Subcutaneous abdominal adipose tissue (tissue), 5 donors: ENCODE measurements at regions not wholly inside any gene's neighbourhood (a gene's known extent, or its start where the extent isn't known, plus 50 kb on each side); places are given as distances from the start of the nearest gene placed in this dataset.

Experiments
- H3K27ac ChIP-seq: one replicate; pipeline ENCODE4 v1.7.0; 2013; ENCODE audit warnings: low read depth, mild to moderate bottlenecking, inconsistent platforms, low read length, moderate library complexity
- H3K27me3 ChIP-seq, 5 donors: one replicate each; pipeline ENCODE4 v1.7.0; 2013; ENCODE audit warnings: low read length in 5 of 5, inconsistent platforms in 1 of 5; ENCODE audit not compliant: control insufficient read depth in 5 of 5, insufficient read depth in 4 of 5
- H3K36me3 ChIP-seq, 5 donors: one replicate each; pipeline ENCODE4 v1.7.0; 2013; ENCODE audit warnings: low read length in 5 of 5; ENCODE audit not compliant: control insufficient read depth in 5 of 5, insufficient read depth in 5 of 5
- H3K4me1 ChIP-seq, 5 donors: one replicate each; pipeline ENCODE4 v1.7.0; 2013; ENCODE audit warnings: low read length in 5 of 5, mild to moderate bottlenecking in 3 of 5, moderate library complexity in 1 of 5; ENCODE audit not compliant: control insufficient read depth in 5 of 5, insufficient read depth in 5 of 5
- H3K4me3 ChIP-seq, 5 donors: one replicate each; pipeline ENCODE4 v1.7.0; 2013; ENCODE audit warnings: low read length in 5 of 5, low read depth in 1 of 5
- H3K9ac ChIP-seq, 5 donors: one replicate each; pipeline ENCODE4 v1.7.0; 2013; ENCODE audit warnings: low read length in 5 of 5, mild to moderate bottlenecking in 4 of 5, moderate library complexity in 3 of 5
- H3K9me3 ChIP-seq, 5 donors: one replicate each; pipeline ENCODE4 v1.7.0; 2013; ENCODE audit warnings: low read length in 5 of 5; ENCODE audit not compliant: control insufficient read depth in 5 of 5
- donor health status: healthy.
- donor health status: healthy.
- donor health status: healthy.
- donor health status: healthy.
- donor health status: healthy.

DNA sequence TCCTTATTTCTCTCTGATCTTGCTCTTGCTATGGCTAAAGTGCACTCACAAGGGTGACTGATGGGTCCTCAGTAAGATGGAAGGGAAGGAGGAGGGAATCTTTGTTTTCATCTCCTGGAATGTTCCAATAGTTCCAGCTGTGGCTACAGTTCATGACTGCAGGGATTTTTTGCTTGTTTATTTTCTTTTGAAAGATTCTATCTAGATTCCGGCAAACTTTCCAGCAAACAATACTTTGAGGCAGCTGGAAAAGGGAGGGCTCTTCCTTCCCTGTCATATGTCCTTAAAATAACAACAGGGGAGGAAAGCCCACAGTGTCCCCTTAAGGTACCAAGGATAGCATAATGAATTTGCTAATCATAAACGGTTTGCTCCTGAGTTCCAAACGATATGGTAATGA lies 111.3 kb upstream of the SLC14A2 start:
- peak overlapping the region in 2 of 5 donors; percentile 8 to 22 for H3K4me3 ChIP-seq
- H3K9me3 ChIP-seq: peaks cover 0 to 7% (median 0%) of the 10 kb centered on the region in 5 donors
- H3K27ac ChIP-seq: no peak overlapping the region
- H3K27me3 ChIP-seq: no peaks in the 10 kb centered on the region
- peak overlapping the region in 1 of 5 donors; percentile 6 for H3K9ac ChIP-seq
- H3K36me3 ChIP-seq: no peaks in the 10 kb centered on the region
- peaks cover 0 to 17% (median 14%) of the 10 kb centered on the region in 5 donors for H3K4me1 ChIP-seq

DNA sequence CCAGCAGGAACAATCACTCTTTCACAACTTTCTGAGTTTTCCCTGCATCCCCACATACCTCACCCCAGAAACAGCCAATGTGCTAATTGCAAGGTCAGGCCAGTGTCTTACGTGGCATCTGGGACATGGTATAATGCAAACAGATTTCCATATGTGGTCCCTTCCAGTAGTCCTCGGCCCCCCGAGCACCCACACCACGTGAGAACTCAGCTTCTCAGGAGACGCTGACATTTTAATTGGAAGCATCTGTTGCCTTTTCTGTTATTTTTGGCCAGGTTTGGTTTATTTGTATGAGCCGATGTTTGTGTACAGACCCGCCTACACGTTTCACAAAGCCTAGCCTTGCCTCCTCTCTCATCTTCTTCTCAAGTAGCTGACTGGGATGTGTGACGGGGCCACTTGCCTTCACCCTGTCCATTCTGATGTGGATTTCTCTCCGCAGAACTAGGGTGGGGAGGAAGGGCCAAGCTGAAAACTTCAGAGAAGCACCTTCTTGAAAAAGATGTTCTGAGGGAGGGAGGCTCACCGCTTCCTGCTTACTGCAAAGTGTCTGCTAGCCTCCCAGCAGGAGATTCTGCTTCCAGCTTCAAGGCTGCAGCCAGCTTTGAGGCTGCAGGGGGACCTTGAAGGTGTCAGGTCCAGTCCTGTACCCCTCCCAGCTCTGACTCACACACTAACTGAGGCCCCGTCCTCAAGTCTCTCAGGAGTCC lies 109.6 kb upstream of the SLC14A2 start:
- no peak overlapping the region for H3K4me3 ChIP-seq
- H3K4me1 ChIP-seq: peaks cover 0 to 17% (median 14%) of the 10 kb centered on the region in 5 donors
- H3K36me3 ChIP-seq: no peaks in the 10 kb centered on the region
- no peak overlapping the region for H3K9ac ChIP-seq
- no peak overlapping the region for H3K27ac ChIP-seq
- no peaks in the 10 kb centered on the region for H3K27me3 ChIP-seq
- peaks cover 0 to 7% (median 0%) of the 10 kb centered on the region in 5 donors for H3K9me3 ChIP-seq

GRCh38 chr18:45506951-45507350 lies 108.3 kb upstream of the SLC14A2 start:
- Histone ChIP-seq H3K4me3 (no peak overlapping the region), H3K9me3 (peaks cover 0 to 7% (median 0%) of the 10 kb centered on the region in 5 donors), H3K4me1 (peaks cover 0 to 17% (median 14%) of the 10 kb centered on the region in 5 donors), H3K36me3 (no peaks in the 10 kb centered on the region), H3K9ac (no peak overlapping the region), H3K27ac (no peak overlapping the region), H3K27me3 (no peaks in the 10 kb centered on the region)

GRCh38 chr18:45509535-45509934 lies 105.7 kb upstream of the SLC14A2 start:
- H3K9ac ChIP-seq: no peak overlapping the region
- H3K27ac ChIP-seq: no peak overlapping the region
- peaks cover 0 to 2% (median 0%) of the 10 kb centered on the region in 5 donors for H3K4me1 ChIP-seq
- peaks cover 0 to 7% (median 0%) of the 10 kb centered on the region in 5 donors for H3K9me3 ChIP-seq
- no peaks in the 10 kb centered on the region for H3K27me3 ChIP-seq
- no peaks in the 10 kb centered on the region for H3K36me3 ChIP-seq
- no peak overlapping the region for H3K4me3 ChIP-seq

DNA sequence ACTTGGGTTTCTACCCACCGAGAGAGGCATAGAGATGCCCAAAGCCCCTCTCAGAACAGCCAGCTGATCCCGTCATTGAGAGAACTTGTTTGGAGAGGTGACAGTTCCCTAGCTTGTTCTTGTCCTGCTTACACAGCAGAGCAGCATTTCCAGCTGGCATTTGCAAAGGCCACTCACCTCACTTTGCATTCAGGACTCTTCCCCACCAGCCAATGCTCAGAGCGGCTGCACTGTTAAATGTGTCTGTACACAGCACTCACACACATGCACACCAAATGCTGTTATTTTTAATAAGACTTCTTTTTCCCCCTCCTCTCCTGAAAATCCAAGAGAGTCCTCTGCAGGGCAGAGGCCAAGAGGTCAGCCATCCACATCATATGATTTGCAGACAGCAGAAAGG lies 104.6 kb upstream of the SLC14A2 start:
- Histone ChIP-seq H3K4me1 (no peaks in the 10 kb centered on the region), H3K9me3 (peaks cover 0 to 7% (median 0%) of the 10 kb centered on the region in 5 donors), H3K9ac (no peak overlapping the region), H3K36me3 (no peaks in the 10 kb centered on the region), H3K27me3 (no peaks in the 10 kb centered on the region), H3K27ac (no peak overlapping the region), H3K4me3 (no peak overlapping the region)

DNA sequence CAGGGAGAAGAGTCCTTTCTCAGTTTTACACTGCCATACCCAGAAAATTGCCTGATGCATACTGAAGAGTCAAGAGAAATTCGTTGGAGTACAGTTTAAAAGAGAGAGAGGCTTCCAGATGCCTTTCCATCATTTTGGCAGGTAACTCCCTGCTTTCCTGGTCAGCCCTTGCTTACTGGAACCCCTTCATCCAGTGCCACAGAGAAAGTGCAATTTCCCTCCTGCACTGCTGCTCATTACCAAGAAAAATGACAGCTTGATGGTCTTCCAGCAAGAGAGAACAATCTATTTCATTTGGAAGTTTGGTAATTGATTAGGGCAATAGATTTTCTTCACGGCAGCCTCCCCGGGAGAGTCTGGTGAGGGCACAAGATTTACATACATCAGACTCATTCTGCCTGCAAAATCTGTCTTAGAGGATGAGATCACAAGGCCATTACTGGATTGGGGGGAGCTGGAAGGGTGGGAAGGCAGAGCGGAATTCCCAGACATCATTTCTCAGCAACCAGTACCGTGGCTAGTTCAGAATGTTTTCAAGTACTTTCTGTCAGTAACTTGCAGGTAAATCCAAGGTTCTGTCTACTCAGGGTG lies 102.8 kb upstream of the SLC14A2 start:
- H3K9ac ChIP-seq: no peak overlapping the region
- no peaks in the 10 kb centered on the region for H3K36me3 ChIP-seq
- no peak overlapping the region for H3K27ac ChIP-seq
- no peaks in the 10 kb centered on the region for H3K27me3 ChIP-seq
- no peaks in the 10 kb centered on the region for H3K9me3 ChIP-seq
- H3K4me3 ChIP-seq: no peak overlapping the region
- peaks cover 7 to 16% (median 15%) of the 10 kb centered on the region in 5 donors for H3K4me1 ChIP-seq

- no peaks in the 10 kb centered on the region for H3K9me3 ChIP-seq
- peak overlapping the region in 1 of 5 donors; percentile 6 for H3K4me3 ChIP-seq
- H3K9ac ChIP-seq: peak overlapping the region in 2 of 5 donors; percentile 7 to 34
- H3K27me3 ChIP-seq: no peaks in the 10 kb centered on the region
- H3K27ac ChIP-seq: peak overlapping the region; percentile 78
- peaks cover 12 to 58% (median 50%) of the 10 kb centered on the region in 5 donors for H3K4me1 ChIP-seq
- H3K36me3 ChIP-seq: no peaks in the 10 kb centered on the region
These were observed 98.0 kb upstream of the SLC14A2 start for GRCh38 chr18:45517181-45517741.

GRCh38 chr18:45518311-45519155 lies 96.7 kb upstream of the SLC14A2 start:
- peak overlapping the region; percentile 78 for H3K27ac ChIP-seq
- no peaks in the 10 kb centered on the region for H3K27me3 ChIP-seq
- no peak overlapping the region for H3K9ac ChIP-seq
- H3K9me3 ChIP-seq: no peaks in the 10 kb centered on the region
- H3K36me3 ChIP-seq: no peaks in the 10 kb centered on the region
- peaks cover 13 to 62% (median 52%) of the 10 kb centered on the region in 5 donors for H3K4me1 ChIP-seq
- no peak overlapping the region for H3K4me3 ChIP-seq

DNA sequence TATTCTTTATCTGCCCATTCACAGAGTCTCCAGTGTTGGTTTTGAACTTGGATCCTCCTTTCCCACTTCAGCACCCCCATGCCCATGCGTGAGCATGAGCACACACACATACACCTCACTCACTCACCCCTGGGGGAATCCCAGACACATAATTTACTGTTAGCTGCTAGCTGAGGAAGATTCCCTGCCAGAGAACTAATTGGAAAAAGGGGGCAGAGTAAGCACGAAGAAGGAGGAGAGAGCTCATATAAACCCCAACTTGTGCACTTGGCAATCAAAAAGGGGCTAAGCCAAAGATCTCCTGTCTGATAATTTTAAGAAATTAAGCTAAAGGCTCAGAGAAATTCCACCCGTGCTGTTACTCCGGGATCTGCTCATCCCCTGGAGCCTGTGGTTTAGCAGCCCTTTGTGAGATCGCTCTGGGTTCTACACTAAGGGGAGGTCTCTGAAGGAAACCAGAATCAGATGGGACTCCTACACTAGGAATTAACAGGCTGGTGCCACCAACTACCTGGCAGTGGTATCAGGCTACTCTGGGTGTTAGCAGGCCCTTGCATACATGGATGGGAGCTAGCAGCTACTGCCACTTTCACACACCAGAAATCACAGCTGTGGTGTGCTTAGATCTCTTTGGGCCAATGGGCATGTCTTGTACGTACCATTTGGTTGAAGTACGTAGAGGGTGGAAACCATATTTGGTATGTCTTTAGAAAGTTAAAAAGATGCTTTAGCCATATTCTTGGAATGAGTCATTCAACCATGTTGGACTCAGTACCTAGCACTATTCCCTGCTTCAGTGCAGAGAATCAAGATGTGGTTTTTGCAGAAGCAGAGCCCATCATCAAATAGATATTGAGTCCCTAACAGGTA lies 95.6 kb upstream of the SLC14A2 start:
- H3K4me3 ChIP-seq: no peak overlapping the region
- H3K9ac ChIP-seq: peak overlapping the region in 1 of 5 donors; percentile 10
- H3K4me1 ChIP-seq: peaks cover 13 to 62% (median 52%) of the 10 kb centered on the region in 5 donors
- H3K9me3 ChIP-seq: no peaks in the 10 kb centered on the region
- no peaks in the 10 kb centered on the region for H3K36me3 ChIP-seq
- H3K27me3 ChIP-seq: no peaks in the 10 kb centered on the region
- peak overlapping the region; percentile 78 for H3K27ac ChIP-seq
